Activated CD4-positive, alpha-beta T cell treated with anti-CD3 and anti-CD28 coated beads for 36 hours (primary cell): ENCODE measurements at regions not wholly inside any gene's neighbourhood (a gene's known extent, or its start where the extent isn't known, plus 50 kb on each side); places are given as distances from the start of the nearest gene placed in this dataset.

Experiments
- ATAC-seq: fragments of 200-7000 bp; cut with Tn5 transposase; one replicate; pipeline ENCODE4 v1.10.0; 2021; ENCODE audit warnings: mild to moderate bottlenecking, moderate library complexity
- CTCF ChIA-PET: fragments of 350-600 bp; sonication (Branson Sonifier 250); formaldehyde crosslinking; loops from one replicate; lab custom pipeline; 2021; ENCODE audit warnings: antibody characterized with exemption; lab: Charles Lee
- POLR2A ChIA-PET: fragments of 350-600 bp; sonication (Branson Sonifier 250); formaldehyde crosslinking; loops from one replicate; lab custom pipeline; 2021; ENCODE audit warnings: antibody characterized with exemption, inconsistent platforms; lab: Charles Lee
- DNase-seq: peaks from one replicate; pipeline ENCODE4 v3.0.0-alpha.2; 2020
- H3K27ac Mint-ChIP-seq: one replicate; pipeline ENCODE4 v1.8.0; 2021; ENCODE audit warnings: mixed read lengths
- H3K27me3 Mint-ChIP-seq: one replicate; pipeline ENCODE4 v1.8.0; 2021; ENCODE audit warnings: mixed read lengths
- H3K36me3 Mint-ChIP-seq: one replicate; pipeline ENCODE4 v1.8.0; 2021; ENCODE audit warnings: low read depth, mixed read lengths
- H3K4me1 Mint-ChIP-seq: one replicate; pipeline ENCODE4 v1.8.0; 2021; ENCODE audit warnings: mixed read lengths
- H3K4me3 Mint-ChIP-seq: one replicate; pipeline ENCODE4 v1.8.0; 2021; ENCODE audit warnings: mild to moderate bottlenecking, moderate library complexity, mixed read lengths
- H3K9me3 Mint-ChIP-seq: one replicate; pipeline ENCODE4 v1.8.0; 2021; ENCODE audit warnings: low read depth, mixed read lengths
- intact Hi-C, 2 experiments: fragments of 100-400 bp; cut with DNase I in 1 of 2; cut with micrococcal nuclease in 1 of 2; formaldehyde crosslinking; loops; one replicate each; pipeline versions ENCODE4 v1.14.2 to v1.15.1; 2022 to 2024; cut with DNase I, micrococcal nuclease

- no peaks in the 10 kb centered on the region for H3K36me3 Mint-ChIP-seq
- peaks cover 6% of the 10 kb centered on the region for H3K9me3 Mint-ChIP-seq
- H3K27ac Mint-ChIP-seq: no peak overlapping the region
- H3K27me3 Mint-ChIP-seq: peaks cover 9% of the 10 kb centered on the region
- ChIA-PET CTCF (no interaction called here), POLR2A (no interaction called here)
- ATAC-seq: no peak
- DNase-seq: no peak
- H3K4me3 Mint-ChIP-seq: no peak overlapping the region
- H3K4me1 Mint-ChIP-seq: no peaks in the 10 kb centered on the region
- intact Hi-C loops: no loop called here
Observed at GRCh38 chr17:14805348-14805747, 459.8 kb downstream of the PMP22 start.

GRCh38 chr17:14803826-14804225, 461.3 kb downstream of the PMP22 start:
- Mint-ChIP-seq H3K27ac (no peak overlapping the region), H3K4me1 (no peaks in the 10 kb centered on the region), H3K36me3 (no peaks in the 10 kb centered on the region), H3K27me3 (peaks cover 12% of the 10 kb centered on the region), H3K9me3 (peaks cover 6% of the 10 kb centered on the region), H3K4me3 (no peak overlapping the region)
- ATAC-seq (no peak), DNase-seq (no peak)
- POLR2A ChIA-PET: no interaction called here
- intact Hi-C loops: no loop called here
- CTCF ChIA-PET: no interaction called here

DNA sequence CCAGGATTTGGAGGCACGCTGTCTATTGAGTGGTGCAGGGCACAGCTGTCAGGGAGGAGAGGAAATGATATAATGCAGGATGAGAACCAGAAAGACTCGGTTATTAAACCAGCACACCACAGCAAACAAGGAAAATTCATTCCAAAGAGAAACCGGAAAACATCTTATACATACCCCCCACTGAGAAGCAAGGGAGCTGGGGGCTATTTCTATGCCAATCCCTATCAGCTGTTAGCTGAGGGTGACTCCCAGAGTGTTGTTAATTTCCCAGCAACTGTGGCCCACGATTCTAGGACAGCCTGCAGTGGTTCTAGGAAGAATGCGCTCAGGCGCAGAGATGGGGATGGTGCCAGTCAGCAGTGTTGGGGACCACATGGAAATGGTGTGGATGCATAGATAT, 467.3 kb downstream of the PMP22 start:
- Mint-ChIP-seq H3K27ac (no peak overlapping the region), H3K27me3 (peaks cover 15% of the 10 kb centered on the region), H3K4me1 (no peaks in the 10 kb centered on the region), H3K36me3 (no peaks in the 10 kb centered on the region), H3K9me3 (no peaks in the 10 kb centered on the region), H3K4me3 (no peak overlapping the region)
- intact Hi-C loops: no loop called here
- ChIA-PET CTCF (no interaction called here), POLR2A (no interaction called here)
- no peak for ATAC-seq
- DNase-seq: no peak

DNA sequence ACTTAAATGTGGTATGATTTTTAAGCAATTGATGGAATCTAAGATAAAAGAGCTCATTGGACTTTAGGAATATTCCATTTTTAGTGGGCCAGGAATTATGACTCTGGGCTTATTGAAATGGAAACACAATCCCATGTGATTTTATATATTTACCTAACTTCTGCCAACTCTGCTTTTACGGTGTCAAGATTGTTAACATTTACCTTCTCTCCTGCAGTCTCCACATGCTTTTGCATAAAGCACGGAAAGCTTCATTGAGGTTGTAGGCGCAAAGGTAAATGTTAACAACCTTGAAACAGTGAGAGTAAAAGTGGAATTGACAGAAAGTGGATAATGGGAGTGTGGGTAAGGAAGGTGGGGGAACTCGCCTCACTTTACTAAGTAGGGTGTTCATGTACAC, 468.1 kb downstream of the PMP22 start:
- H3K4me1 Mint-ChIP-seq: no peaks in the 10 kb centered on the region
- no peak for DNase-seq
- H3K27me3 Mint-ChIP-seq: peaks cover 17% of the 10 kb centered on the region
- H3K4me3 Mint-ChIP-seq: no peak overlapping the region
- ChIA-PET POLR2A (no interaction called here), CTCF (interaction anchor here (0.5 kb wide), 1 partner anchor 107 kb away, joined by 3 read pairs; no protein-coding TSS in a partner anchor)
- no peak overlapping the region for H3K27ac Mint-ChIP-seq
- no peaks in the 10 kb centered on the region for H3K9me3 Mint-ChIP-seq
- no peak for ATAC-seq
- intact Hi-C loops: no loop called here
- H3K36me3 Mint-ChIP-seq: no peaks in the 10 kb centered on the region

DNA sequence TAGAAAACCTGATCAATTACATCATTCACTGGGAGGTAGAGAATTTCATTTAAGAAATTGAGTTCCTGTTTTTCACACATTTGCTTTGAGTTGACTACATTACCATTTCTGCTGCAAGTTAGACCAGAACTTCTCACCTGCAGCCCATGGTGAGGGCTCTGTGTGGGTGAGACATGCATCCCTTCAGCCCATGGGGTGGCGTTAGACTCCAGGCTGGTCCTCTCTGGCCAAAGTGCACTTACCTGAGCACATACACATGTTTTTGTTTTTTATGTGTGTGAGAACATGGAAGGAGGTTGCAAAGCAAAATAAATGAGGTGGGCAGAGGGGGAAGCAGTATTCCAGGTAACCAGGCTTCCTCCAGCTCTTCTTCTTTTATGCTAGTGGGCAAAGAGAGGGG, 470.2 kb downstream of the PMP22 start:
- Mint-ChIP-seq H3K36me3 (no peaks in the 10 kb centered on the region), H3K27me3 (peaks cover 16% of the 10 kb centered on the region), H3K27ac (no peak overlapping the region), H3K9me3 (no peaks in the 10 kb centered on the region), H3K4me3 (no peak overlapping the region), H3K4me1 (no peaks in the 10 kb centered on the region)
- ATAC-seq (no peak), DNase-seq (no peak)
- intact Hi-C loops: no loop called here
- ChIA-PET POLR2A (no interaction called here), CTCF (no interaction called here)

- POLR2A ChIA-PET: no interaction called here
- Mint-ChIP-seq H3K27me3 (peaks cover 20% of the 10 kb centered on the region), H3K27ac (no peak overlapping the region), H3K4me1 (no peaks in the 10 kb centered on the region), H3K36me3 (no peaks in the 10 kb centered on the region), H3K4me3 (no peak overlapping the region), H3K9me3 (no peaks in the 10 kb centered on the region)
- DNase-seq (no peak), ATAC-seq (no peak)
- CTCF ChIA-PET: no interaction called here
- intact Hi-C loops: no loop called here
Observed at GRCh38 chr17:14793237-14793636, 471.9 kb downstream of the PMP22 start.

- ChIA-PET CTCF (no interaction called here), POLR2A (no interaction called here)
- Mint-ChIP-seq H3K36me3 (no peaks in the 10 kb centered on the region), H3K4me1 (no peaks in the 10 kb centered on the region), H3K27me3 (peaks cover 20% of the 10 kb centered on the region), H3K9me3 (no peaks in the 10 kb centered on the region), H3K27ac (no peak overlapping the region), H3K4me3 (no peak overlapping the region)
- DNase-seq (no peak), ATAC-seq (no peak)
- intact Hi-C loops: no loop called here
Observed at GRCh38 chr17:14792746-14793145, 472.4 kb downstream of the PMP22 start.

DNA sequence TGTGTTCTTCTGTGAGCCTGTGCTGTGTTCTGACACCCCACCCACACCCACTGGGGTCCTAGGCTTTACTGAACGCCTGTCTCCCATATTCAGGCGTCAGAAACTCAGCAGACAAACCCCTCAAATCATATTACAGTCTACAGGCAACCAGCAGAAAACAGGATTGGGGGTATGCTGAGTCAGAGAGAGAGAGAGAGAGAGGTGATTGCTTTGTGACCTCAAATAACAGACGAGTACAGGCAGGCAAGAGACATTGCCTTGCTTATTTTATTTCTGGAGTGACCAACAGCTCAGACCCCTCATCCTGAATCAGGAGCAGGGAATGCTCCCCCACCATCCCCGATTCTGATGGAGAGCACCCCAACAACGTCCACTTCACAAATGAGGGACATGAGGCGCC, 473.9 kb downstream of the PMP22 start:
- H3K36me3 Mint-ChIP-seq: no peaks in the 10 kb centered on the region
- DNase-seq: no peak

DNA sequence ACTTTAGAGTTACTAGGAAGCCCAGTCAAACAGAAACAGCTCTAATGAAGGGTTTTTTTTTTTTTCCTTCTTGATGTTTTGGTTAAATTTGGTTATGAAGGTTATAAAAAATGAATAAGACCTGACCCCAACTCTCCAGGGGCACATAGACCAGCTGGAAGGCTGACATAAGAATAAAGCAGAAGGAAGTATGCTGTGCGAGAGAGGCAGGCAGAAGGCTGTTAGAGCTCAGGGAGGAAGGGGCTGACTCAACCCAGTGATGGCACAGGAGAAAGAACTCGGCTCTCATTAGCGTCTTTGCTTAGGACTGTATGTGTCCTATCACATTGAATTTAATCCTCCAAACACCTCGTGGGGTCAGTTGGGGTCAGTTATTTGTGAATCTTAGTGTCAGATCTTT, 474.6 kb downstream of the PMP22 start:
- POLR2A ChIA-PET: no interaction called here
- CTCF ChIA-PET: no interaction called here
- H3K9me3 Mint-ChIP-seq: no peaks in the 10 kb centered on the region

More for the DNA sequence above, 473.9 kb downstream of the PMP22 start:
- Mint-ChIP-seq H3K27me3 (peaks cover 16% of the 10 kb centered on the region), H3K9me3 (no peaks in the 10 kb centered on the region), H3K27ac (no peak overlapping the region), H3K4me3 (no peak overlapping the region), H3K4me1 (no peaks in the 10 kb centered on the region)
- intact Hi-C loops: no loop called here
- ChIA-PET POLR2A (no interaction called here), CTCF (no interaction called here)
- ATAC-seq: no peak

DNA sequence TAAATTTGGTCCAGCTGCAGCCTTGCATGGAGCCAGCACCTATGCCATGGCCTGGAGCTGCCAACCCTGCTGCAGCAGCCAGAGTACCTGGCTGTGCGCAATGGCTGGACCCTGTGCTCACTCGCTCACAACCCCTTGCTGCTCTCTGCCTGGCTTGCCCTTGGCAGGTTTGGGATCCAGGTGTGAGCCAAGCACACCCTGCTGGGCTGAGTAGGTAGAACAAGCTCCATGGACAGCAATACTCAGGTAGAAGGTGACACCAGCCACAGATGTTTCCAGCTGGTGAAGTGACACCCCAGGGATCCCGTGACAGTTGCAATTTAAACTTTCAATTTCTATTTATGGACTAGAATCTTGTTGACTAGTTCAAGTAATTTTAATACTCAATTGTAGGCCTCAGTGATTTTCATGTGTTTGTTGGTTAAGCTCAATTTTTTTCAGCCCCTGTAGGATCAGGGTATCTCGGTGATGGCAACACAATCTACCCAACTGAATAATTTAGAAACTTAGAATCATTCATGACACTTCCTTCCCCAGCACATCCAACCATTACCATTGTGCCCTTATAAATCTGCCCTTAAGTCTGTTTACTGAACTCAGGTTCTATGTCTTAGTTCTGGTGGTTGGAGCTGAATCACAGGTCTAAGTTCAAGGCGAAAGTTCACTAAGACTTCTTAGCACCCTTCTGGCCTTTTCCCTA, 480.0 kb downstream of the PMP22 start:
- DNase-seq: peak; percentile 46
- Mint-ChIP-seq H3K27ac (no peak overlapping the region), H3K27me3 (peaks cover 4% of the 10 kb centered on the region), H3K4me3 (no peak overlapping the region), H3K4me1 (no peaks in the 10 kb centered on the region), H3K9me3 (no peaks in the 10 kb centered on the region), H3K36me3 (no peaks in the 10 kb centered on the region)
- intact Hi-C loops: loop anchor here in 1 of 2 experiments (10.0 kb wide), 1 partner anchor 1190 kb away; no protein-coding TSS in a partner anchor
- peak; percentile 66 for ATAC-seq
- ChIA-PET CTCF (no interaction called here), POLR2A (no interaction called here)

More for the DNA sequence above, 474.6 kb downstream of the PMP22 start:
- no peak overlapping the region for H3K4me3 Mint-ChIP-seq
- peaks cover 16% of the 10 kb centered on the region for H3K27me3 Mint-ChIP-seq
- DNase-seq (no peak), ATAC-seq (no peak)
- no peaks in the 10 kb centered on the region for H3K36me3 Mint-ChIP-seq
- H3K4me1 Mint-ChIP-seq: no peaks in the 10 kb centered on the region
- intact Hi-C loops: no loop called here
- no peak overlapping the region for H3K27ac Mint-ChIP-seq

DNA sequence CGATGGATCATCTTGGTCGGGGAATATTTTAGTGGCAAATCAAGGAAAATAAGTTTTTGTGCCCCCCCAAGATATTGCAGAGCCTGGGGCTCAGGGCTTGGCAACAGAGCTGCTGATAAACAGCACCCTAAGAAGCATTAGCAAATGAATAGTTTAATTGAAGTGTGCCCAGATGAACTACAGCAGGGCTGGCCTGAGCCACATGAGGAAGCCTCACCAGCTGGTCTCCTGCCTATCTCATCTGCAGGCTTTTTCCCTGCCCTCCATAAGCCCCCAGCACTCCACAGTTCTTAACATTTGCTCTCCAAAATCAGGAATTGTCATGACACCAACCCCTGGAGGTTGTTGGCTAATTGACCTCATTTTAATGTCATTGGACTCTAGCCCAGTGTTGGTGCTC, 480.2 kb downstream of the HS3ST3B1 start:
- ChIA-PET CTCF (no interaction called here), POLR2A (no interaction called here)
- Mint-ChIP-seq H3K27ac (no peak overlapping the region), H3K4me1 (no peaks in the 10 kb centered on the region), H3K27me3 (no peaks in the 10 kb centered on the region), H3K4me3 (no peak overlapping the region), H3K36me3 (no peaks in the 10 kb centered on the region), H3K9me3 (no peaks in the 10 kb centered on the region)
- intact Hi-C loops: loop anchor here in 1 of 2 experiments (10.0 kb wide), 1 partner anchor 1186 kb away; no protein-coding TSS in a partner anchor
- DNase-seq: no peak
- no peak for ATAC-seq

DNA sequence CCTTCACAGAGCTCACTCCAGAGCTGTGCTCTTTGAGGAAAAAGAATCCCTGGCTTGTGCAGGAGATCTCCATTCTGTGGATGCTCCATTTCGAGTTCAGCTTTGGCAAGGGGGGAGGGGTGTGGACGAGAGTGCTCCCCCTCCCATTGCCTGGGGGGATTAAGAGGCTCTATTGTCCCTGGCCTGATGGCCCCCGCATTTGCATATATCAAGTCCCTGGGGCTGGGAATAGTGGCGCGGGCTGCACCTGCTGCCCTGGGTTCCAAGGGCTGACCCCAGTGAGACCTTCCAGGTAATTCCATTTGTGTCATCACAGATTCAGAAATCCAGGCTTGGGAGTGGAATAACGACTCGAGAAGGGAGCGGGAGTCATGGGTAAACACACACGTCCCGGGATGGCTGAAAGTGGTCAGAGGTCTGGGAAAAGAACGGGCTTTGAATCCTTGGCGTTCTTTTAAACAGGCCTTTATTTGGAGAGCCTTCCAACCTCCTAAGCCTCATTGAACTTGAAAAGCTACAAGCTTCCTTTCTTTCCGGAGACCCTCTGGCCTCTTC, 479.3 kb downstream of the HS3ST3B1 start:
- intact Hi-C loops: loop anchor here in 1 of 2 experiments (10.0 kb wide), 1 partner anchor 1185 kb away; no protein-coding TSS in a partner anchor
- Mint-ChIP-seq H3K27me3 (no peaks in the 10 kb centered on the region), H3K9me3 (no peaks in the 10 kb centered on the region), H3K4me3 (no peak overlapping the region), H3K4me1 (no peaks in the 10 kb centered on the region), H3K27ac (no peak overlapping the region), H3K36me3 (no peaks in the 10 kb centered on the region)
- ChIA-PET POLR2A (no interaction called here), CTCF (no interaction called here)
- ATAC-seq (no peak), DNase-seq (no peak)
